C1 segment of cervical spinal cord (tissue), 14 donors: ENCODE measurements at regions not wholly inside any gene's neighbourhood (a gene's known extent, or its start where the extent isn't known, plus 50 kb on each side); places are given as distances from the start of the nearest gene placed in this dataset.
A peak's percentile ranks its signal among the peaks of the same experiment; 100 is the strongest.

Experiments used
- DNase-seq, 14 donors: peaks; one replicate each; lab custom pipeline; 2025; lab: John Stamatoyannopoulos, UW

DNA sequence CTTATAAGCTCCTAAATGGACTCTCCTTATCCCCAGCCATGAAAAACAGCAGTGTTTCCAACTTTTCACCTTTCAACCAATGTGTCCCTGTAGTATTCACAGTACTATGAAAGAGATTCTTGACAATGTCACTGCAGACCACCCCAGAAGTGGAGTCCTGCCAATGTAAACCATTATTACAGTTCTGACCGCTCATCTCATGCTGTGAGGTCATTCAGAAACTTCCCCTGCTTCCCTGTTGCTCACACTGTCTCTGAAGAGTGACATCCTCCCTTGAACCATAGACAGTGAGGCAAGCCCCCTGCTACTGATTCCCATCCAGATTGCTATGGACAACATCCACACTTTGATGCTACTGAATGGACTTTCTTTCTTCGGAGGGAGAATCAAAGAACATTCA is 1523.7 kb upstream of the ACVR2A start:
- peak in 1 of 14 donors; percentile 41 for DNase-seq

GRCh38 chr2:146317959-146318358 is 1526.9 kb upstream of the ACVR2A start:
- no peak for DNase-seq

GRCh38 chr2:146312899-146313298 is 1531.9 kb upstream of the ACVR2A start:
- no peak for DNase-seq

GRCh38 chr2:146305164-146305563 is 1539.7 kb upstream of the ACVR2A start:
- DNase-seq, result no peak

DNA sequence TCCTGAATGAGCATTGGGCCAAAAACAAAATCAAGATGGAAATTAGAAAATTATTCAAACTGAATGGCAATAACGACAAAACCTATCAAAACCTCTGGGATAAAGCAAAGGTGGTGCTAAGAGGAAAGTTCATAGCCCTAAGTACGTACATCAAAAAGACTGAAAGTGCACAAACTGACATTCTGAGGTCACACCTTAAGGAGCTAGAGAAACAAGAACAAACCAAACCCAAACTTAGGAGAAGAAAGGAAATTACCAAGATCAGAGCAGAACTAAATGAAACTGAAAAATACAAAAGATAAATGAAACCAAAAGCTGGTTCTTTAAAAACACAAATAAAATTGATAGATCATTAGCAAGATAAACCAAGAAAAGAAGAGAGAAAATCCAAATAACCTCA is 1543.5 kb upstream of the ACVR2A start:
- DNase-seq, result no peak

GRCh38 chr2:146295080-146295670 is 1549.7 kb upstream of the ACVR2A start:
- no peak for DNase-seq

DNA sequence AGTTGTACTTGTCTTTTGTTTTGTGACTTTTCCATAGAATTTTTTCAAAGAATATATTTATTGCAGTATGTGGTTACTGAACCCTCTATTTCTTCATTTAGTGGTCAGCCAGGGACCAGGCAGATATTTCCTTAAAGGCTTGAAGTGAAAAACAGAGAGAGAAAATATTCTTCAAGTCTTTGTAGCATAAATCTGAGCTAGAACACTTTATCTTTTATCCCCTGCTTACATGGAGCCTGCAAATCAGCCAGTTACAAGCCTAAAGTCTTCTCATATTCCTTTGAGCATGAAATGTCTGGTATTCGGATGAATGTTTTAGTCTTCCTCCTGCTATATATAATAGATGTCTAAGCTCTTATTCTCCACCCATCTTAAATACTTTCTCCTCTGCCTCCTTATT is 1557.5 kb upstream of the ACVR2A start:
- no peak for DNase-seq

DNA sequence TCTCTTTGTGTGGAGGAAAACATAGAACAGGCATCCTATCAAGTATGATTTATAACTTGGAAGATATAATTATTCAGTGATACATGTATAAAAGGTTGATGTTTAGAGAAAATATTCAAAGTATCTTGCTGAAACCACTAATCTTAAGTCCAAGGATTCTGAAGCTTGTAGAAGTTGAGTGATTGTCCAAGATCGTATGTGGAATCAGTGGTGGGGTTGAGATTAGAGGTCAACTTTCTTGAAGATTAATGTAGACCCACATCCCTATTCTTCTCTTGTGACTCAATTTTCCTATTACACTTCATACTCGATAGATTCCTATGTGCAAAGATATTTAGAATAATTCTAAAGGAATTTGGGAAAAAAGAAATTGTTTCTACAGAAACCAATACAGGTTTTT is 1565.9 kb upstream of the ACVR2A start:
- no peak for DNase-seq

DNA sequence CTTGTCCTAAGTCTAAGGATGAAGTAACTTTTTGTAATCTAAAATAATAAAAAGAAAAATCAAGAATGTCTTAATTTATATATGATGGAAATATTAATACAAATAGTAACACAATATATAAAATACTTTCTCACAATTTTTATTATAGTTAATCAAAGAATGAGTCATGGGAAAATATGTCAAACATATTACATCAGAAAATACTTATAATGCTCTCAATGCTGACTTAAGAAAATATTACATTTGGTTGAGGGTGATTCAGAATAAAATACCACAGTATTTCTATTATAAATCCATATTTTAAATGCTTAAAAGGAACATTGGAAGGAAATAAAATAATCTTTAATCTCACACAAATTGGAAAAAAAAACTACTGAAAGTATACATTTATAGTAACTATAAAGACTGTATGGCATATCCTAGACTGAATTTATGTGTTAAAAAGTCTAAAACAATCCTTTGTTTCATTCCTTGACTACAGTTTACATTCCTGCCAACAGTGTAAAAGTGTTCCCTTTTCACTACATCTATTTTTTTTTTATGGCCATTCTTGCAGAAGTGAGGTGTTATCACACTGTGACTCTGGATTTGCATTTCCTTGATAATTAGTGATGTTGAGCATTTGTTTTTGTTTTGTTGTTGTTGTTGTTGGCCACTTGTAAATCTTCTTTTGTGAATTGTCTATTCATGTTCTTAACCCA is 1573.5 kb upstream of the ACVR2A start:
- no peak for DNase-seq

DNA sequence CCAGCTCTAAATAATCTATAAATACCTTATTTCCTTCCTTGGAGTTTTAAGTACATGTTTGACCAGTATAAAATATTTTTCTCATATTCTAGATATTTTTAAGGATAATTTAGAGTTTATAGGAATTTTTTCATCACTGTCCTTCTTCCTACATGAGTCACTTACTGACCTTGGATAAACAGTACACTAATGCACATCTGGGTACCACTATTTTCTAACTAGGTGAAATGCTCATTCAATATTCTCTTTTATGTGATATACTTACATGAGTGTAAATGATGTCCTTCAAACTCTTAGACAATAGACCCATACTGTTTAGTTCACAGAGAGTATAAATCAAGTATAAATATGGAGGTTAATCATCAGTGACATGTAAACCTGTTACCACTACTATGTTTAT is 1574.2 kb upstream of the ACVR2A start:
- no peak for DNase-seq

- DNase-seq, result no peak
Observed at GRCh38 chr2:146267093-146267492, 1577.7 kb upstream of the ACVR2A start.

DNA sequence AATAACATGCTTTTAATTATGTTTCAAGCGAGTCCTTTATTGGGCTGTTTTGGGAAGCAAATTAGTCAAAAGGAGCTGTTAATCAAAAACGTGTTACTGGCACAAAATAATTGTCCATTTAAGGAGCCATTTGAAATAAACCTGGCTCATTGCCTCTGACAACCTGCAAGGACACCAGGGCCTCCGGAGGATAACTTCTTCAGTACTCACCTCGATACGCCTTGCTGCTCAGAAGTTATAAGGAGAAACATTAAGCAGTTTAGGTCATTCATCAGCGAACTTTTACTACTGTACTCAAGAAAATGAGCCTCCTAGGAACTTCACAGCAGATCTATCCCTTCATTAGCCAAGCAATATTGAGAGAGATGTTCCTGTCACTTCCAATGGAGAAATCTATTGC is 1579.2 kb upstream of the ACVR2A start:
- DNase-seq, result no peak

DNA sequence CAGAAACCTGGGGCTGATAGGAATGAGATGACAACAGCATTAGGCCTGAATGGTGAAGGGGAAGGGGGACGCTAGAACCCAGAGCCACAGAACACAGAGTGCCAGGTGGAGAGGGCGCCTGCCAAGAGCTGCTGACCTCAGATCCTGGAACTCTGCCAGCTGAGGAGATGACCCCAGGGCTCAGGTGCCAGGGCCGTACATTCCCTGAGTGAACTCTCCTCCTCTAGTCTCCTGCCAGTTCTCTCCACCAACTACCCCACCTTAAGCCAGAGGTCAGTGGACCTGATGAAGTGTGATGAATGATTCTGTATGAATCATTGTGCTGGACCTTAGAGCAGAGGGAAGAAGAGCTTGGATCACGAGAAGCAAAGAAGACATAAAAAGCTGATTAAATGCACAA is 1582.2 kb upstream of the ACVR2A start:
- DNase-seq, result no peak

DNA sequence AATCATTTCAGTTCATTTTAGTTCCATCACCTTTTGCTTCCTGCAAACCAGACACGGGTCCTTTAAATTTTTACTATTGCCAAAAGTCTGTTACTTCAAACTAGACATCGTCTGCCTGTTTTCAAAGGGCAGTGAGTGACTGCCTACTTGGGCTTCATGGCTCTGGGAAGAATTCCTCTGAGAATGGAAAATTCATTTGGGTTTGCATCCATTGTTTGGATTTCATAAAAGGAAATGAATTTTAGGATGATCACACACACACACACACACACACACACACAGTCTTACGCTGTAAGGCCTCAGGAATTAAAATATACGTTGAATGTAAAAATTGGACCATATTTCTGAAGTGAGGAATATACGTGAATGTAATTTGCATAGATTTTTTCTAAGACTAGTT is 1584.3 kb upstream of the ACVR2A start:
- no peak for DNase-seq

GRCh38 chr2:146259816-146260215 is 1585.0 kb upstream of the ACVR2A start:
- DNase-seq, result no peak

GRCh38 chr2:146258071-146258470 is 1586.8 kb upstream of the ACVR2A start:
- DNase-seq, result no peak

DNA sequence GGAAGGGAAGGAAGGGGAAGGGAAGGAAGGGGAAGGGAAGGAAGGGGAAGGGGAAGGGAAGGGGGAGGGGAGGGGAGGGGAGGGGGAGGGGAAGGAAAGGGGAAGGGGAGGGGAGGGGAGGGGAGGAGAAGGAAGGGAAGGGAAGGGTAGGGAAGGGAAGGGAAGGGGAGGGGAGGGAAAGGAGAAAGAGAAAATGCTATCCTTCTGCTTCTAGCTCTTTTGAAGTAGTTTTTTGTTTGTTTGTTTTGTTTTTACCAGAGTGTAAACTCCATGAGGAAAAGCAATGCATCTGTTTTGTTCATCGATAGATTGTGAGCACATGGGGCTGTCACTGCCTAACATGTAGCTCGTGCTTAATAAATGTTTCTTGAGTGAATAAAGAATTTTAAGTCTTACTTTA is 1592.7 kb upstream of the ACVR2A start:
- no peak for DNase-seq

DNA sequence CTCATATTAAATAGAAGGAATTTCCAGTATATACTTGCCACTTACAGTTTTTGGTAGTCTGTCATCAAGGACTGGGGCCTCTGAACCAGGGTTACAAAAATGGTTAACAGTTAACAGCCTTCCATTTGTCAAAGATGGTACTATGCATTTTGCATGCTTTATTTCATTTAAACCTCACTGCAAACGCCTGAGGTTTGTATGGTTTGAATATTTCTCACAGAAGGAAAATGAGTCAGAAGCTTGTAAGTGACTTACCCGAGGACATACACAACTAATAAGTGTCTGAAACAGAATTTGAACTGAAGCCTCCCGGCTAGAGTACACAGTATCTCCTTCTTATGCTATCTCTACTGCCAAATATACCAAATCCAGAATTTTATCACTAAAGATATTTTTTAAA is 1593.5 kb upstream of the ACVR2A start:
- no peak for DNase-seq

DNA sequence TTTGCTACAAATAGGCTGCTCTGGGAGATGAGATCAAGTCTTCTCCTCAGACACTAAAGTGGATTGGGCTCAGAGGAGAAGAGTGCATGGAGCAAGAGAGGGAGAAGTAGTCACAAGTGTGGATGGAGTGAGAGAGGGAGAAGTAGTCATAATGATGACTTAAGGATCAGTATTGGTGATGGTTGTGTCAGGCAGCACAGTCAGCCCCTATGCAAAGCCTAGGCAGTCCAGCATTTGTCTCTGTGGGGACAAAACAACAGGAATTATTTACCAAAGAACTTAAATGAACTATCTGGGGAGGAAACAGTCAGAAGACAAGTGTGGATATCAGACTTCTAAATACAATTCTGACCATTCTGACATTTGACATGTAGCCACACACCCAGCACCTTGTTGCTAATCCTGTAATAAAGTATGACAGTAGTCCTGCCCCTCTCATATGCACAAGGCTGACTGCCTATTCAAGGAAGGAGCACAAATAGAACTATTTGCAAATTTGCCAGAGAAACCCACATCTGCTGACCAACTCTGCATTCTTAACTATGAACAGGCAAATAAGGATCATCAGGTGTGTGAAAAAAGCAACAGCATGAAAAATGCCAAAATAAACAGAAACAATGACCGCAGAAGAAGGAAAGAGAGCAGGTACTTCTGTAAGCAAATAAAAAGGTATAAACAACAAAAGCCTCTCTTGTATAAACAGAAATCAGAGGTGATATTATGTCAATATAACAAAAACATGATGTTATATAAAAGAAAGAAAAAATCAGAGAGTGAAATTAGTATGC is 1597.9 kb upstream of the ACVR2A start:
- DNase-seq, result no peak

GRCh38 chr2:146246002-146246735 is 1598.7 kb upstream of the ACVR2A start:
- no peak for DNase-seq

DNA sequence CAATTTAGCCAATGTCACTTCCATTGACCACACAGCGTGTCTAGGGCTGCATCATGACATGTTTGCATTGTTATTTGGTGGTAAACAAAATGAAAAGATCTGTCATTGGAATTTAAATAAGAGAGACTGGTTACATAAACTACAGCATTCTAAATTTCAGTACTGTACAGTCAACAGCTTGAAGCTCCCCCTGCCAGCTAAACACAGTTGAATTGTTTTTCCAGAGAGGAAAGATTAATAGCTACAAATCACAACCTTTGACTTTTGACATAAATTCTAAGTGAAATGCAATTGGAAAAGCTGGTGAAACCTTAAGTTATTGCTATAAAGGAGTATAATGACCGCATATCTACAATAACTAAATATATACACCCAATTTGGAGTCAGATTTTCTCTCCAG is 1600.0 kb upstream of the ACVR2A start:
- DNase-seq, result no peak

GRCh38 chr2:146244131-146244530 is 1600.7 kb upstream of the ACVR2A start:
- DNase-seq, result no peak
